Keratinocyte (primary cell): ENCODE measurements at regions not wholly inside any gene's neighbourhood (a gene's known extent, or its start where the extent isn't known, plus 50 kb on each side); places are given as distances from the start of the nearest gene placed in this dataset.
"Not testable (repeated sequence)": the region's sequence is repeated elsewhere in the genome, so short reads cannot be mapped to it uniquely, and the experiment has no call there.

Experiments used
- DNase-seq: peaks from one replicate; pipeline ENCODE4 v3.0.0-alpha.2; 2011; ENCODE audit warnings: low read depth, missing footprints, low spot score
- FAIRE-seq: peaks from 2 replicates; lab custom pipeline; 2011; peaks lifted over from hg19 to GRCh38; lab: Jason Lieb, UNC
- H2AFZ ChIP-seq: 2 replicates; pipeline ENCODE4 v1.6.0; 2012; ENCODE audit warnings: low read length, control low read depth, inconsistent platforms; ENCODE audit not compliant: control insufficient read depth
- H3K27ac ChIP-seq: 2 replicates; pipeline ENCODE4 v1.5.1; 2011; ENCODE audit warnings: low read length; ENCODE audit not compliant: control insufficient read depth, insufficient read depth
- H3K27me3 ChIP-seq: 3 replicates; pipeline ENCODE4 v1.6.0; 2011; ENCODE audit warnings: low read length; ENCODE audit not compliant: control insufficient read depth, insufficient read depth; ENCODE audit errors: extremely low read depth
- H3K36me3 ChIP-seq, 2 experiments: 2 replicates in 1 of 2; 3 replicates in 1 of 2; pipeline ENCODE4 v1.5.1; 2011; ENCODE audit warnings: low read length in 2 of 2, mild to moderate bottlenecking in 1 of 2; ENCODE audit not compliant: control insufficient read depth in 2 of 2, insufficient read depth in 2 of 2; ENCODE audit errors: extremely low read depth in 1 of 2
- H3K4me1 ChIP-seq: 3 replicates; pipeline ENCODE4 v1.5.1; 2011; ENCODE audit warnings: low read length; ENCODE audit not compliant: control insufficient read depth, insufficient read depth; ENCODE audit errors: extremely low read depth
- H3K4me2 ChIP-seq: 3 replicates; pipeline ENCODE4 v1.6.0; 2011; ENCODE audit warnings: low read depth, low read length; ENCODE audit not compliant: control insufficient read depth, insufficient read depth; ENCODE audit errors: extremely low read depth
- H3K4me3 ChIP-seq, 3 experiments: fragments of 200-600 bp in 1 of 3; sonication (generic) in 1 of 3; 2 replicates in 2 of 3; 3 replicates in 1 of 3; pipeline ENCODE4 v1.5.1; 2011 to 2016; ENCODE audit warnings: low read length in 3 of 3, mild to moderate bottlenecking in 3 of 3, control low read depth in 2 of 3, inconsistent platforms in 1 of 3, low read depth in 1 of 3, mixed read lengths in 1 of 3, mixed run types in 1 of 3, moderate library complexity in 1 of 3; ENCODE audit not compliant: control insufficient read depth in 2 of 3, insufficient read depth in 2 of 3; ENCODE audit errors: extremely low read depth in 1 of 3
- H3K79me2 ChIP-seq: 2 replicates; pipeline ENCODE4 v1.6.0; 2012; ENCODE audit warnings: low read length; ENCODE audit not compliant: control insufficient read depth, insufficient read depth
- H3K9ac ChIP-seq: 3 replicates; pipeline ENCODE4 v1.6.0; 2011; ENCODE audit warnings: low read length; ENCODE audit not compliant: control insufficient read depth, insufficient read depth; ENCODE audit errors: extremely low read depth
- H3K9me1 ChIP-seq: 3 replicates; pipeline ENCODE4 v1.6.0; 2011; ENCODE audit warnings: low read length; ENCODE audit not compliant: control insufficient read depth, insufficient read depth; ENCODE audit errors: extremely low read depth
- H3K9me3 ChIP-seq: 2 replicates; pipeline ENCODE4 v1.5.1; 2012; ENCODE audit warnings: low read depth, low read length; ENCODE audit not compliant: control insufficient read depth
- H4K20me1 ChIP-seq: 3 replicates; pipeline ENCODE4 v1.6.0; 2011; ENCODE audit warnings: low read length; ENCODE audit not compliant: control insufficient read depth, insufficient read depth; ENCODE audit errors: extremely low read depth
- CTCF ChIP-seq, 3 experiments: IDR thresholded peaks in 1 of 3; conservative IDR thresholded peaks in 1 of 3; optimal IDR thresholded peaks in 1 of 3; 2 replicates in 2 of 3; 3 replicates in 1 of 3; pipeline versions ENCODE3 to v1.5.1; 2011; ENCODE audit warnings: low read length in 3 of 3, mild to moderate bottlenecking in 3 of 3, moderate library complexity in 2 of 3, control low read depth in 1 of 3, inconsistent platforms in 1 of 3; ENCODE audit not compliant: insufficient read depth in 2 of 3; ENCODE audit errors: extremely low read depth in 1 of 3
- EZH2 ChIP-seq: IDR thresholded peaks from one replicate; pipeline ENCODE4 v1.6.1; 2012; ENCODE audit warnings: inconsistent platforms, mild to moderate bottlenecking, low read length, moderate library complexity
- dilution Hi-C: fragments of 300-500 bp; cut with MboI; formaldehyde crosslinking; loops from one replicate; pipeline ENCODE4 v1.7.0; 2020; ENCODE audit warnings: low sequenced_read_pairs; ENCODE audit not compliant: extremely low pct_ligation_motif_present

DNA sequence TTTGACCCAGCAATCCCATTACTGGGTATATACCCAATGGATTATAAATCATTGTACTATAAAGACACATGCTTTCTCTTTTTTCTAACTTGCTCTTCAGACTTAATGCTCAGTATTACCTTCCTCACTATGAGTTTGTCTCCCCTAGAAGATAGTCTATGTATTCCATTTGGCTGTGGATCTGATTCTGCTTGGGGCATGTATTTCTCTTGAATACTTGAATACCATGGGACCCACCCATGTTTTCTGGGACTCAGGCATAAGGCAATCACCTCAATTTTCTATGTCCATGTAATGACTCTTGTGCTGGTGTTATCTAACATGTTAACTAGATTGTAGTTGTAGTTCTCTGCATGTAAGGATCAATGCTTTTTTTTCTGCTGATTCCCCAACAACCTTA lies 70.4 kb upstream of the PPM1H start:
- TF ChIP-seq EZH2 (no peak), CTCF (optimal IDR thresholded peaks at IDR 0.05 in 1 of 3, IDR thresholded peaks at IDR 0.05 in 1 of 3, conservative IDR thresholded peaks at IDR 0.05 in 1 of 3; ENCODE audit: extremely low read depth in 1 of 3, insufficient read depth in 2 of 3, low read length in 3 of 3) (no peak)
- H3K27me3 ChIP-seq = no peaks in the 10 kb centered on the region
- no peaks in the 10 kb centered on the region for H3K79me2 ChIP-seq
- H3K9ac ChIP-seq = no peak overlapping the region
- no peaks in the 10 kb centered on the region for H3K4me1 ChIP-seq
- no peak overlapping the region for H3K4me2 ChIP-seq
- no peaks in the 10 kb centered on the region for H3K9me1 ChIP-seq
- DNase-seq (no peak), FAIRE-seq (no peak)
- no peak overlapping the region for H3K4me3 ChIP-seq
- H3K9me3 ChIP-seq = no peaks in the 10 kb centered on the region
- no peak overlapping the region for H3K27ac ChIP-seq
- H2AFZ ChIP-seq = no peak overlapping the region
- H4K20me1 ChIP-seq = no peaks in the 10 kb centered on the region
- dilution Hi-C loops = no loop called here
- no peaks in the 10 kb centered on the region for H3K36me3 ChIP-seq

- H4K20me1 ChIP-seq = no peaks in the 10 kb centered on the region
- TF ChIP-seq EZH2 = no peak
- no peak for TF ChIP-seq CTCF (optimal IDR thresholded peaks at IDR 0.05 in 1 of 3, IDR thresholded peaks at IDR 0.05 in 1 of 3, conservative IDR thresholded peaks at IDR 0.05 in 1 of 3; ENCODE audit: extremely low read depth in 1 of 3, insufficient read depth in 2 of 3, low read length in 3 of 3)
- dilution Hi-C loops = no loop called here
- FAIRE-seq (no peak), DNase-seq (no peak)
- H3K4me2 ChIP-seq = no peak overlapping the region
- no peak overlapping the region for H3K27ac ChIP-seq
- H3K27me3 ChIP-seq = no peaks in the 10 kb centered on the region
- H3K4me1 ChIP-seq = no peaks in the 10 kb centered on the region
- no peak overlapping the region for H3K4me3 ChIP-seq
- H3K79me2 ChIP-seq = no peaks in the 10 kb centered on the region
- no peaks in the 10 kb centered on the region for H3K9me1 ChIP-seq
- H3K9ac ChIP-seq = no peak overlapping the region
- H3K36me3 ChIP-seq = no peaks in the 10 kb centered on the region
- no peak overlapping the region for H2AFZ ChIP-seq
- no peaks in the 10 kb centered on the region for H3K9me3 ChIP-seq
These were observed 68.4 kb upstream of the PPM1H start for GRCh38 chr12:63003223-63003819.

DNA sequence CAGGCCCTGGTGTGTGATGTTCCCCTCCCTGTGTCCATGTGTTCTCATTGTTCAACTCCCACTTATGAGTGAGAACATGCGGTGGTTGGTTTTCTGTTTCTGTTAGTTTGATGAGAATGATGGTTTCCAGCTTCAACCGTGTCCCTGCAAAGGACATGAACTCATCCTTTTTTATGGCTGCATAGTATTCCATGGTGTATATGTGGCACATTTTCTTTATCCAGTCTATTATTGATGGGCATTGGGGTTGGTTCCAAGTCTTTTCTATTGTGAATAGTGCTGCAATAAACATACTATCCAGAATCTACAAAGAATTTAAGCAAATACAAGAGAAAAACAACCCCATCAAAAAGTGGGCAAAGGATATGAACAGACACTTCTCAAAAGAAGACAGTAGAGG lies 67.1 kb upstream of the PPM1H start:
- H4K20me1 ChIP-seq, H3K79me2 ChIP-seq, H3K4me3 ChIP-seq, H3K9me3 ChIP-seq, H3K9me1 ChIP-seq, FAIRE-seq, DNase-seq, H2AFZ ChIP-seq, H3K4me2 ChIP-seq, dilution Hi-C loops, H3K27me3 ChIP-seq, H3K9ac ChIP-seq, H3K36me3 ChIP-seq, H3K27ac ChIP-seq, H3K4me1 ChIP-seq: not testable (repeated sequence)
